SIG-M5 treated with dmso at 0.1 percent for 504 hours (cell line): ENCODE measurements at regions not wholly inside any gene's neighbourhood (a gene's known extent, or its start where the extent isn't known, plus 50 kb on each side); places are given as distances from the start of the nearest gene placed in this dataset.
"Not testable (repeated sequence)": the region's sequence is repeated elsewhere in the genome, so short reads cannot be mapped to it uniquely, and the experiment has no call there.

Source experiments
- DNase-seq: peaks from one replicate; lab custom pipeline; 2025; ENCODE audit not compliant: unreplicated experiment; lab: John Stamatoyannopoulos, UW

DNA sequence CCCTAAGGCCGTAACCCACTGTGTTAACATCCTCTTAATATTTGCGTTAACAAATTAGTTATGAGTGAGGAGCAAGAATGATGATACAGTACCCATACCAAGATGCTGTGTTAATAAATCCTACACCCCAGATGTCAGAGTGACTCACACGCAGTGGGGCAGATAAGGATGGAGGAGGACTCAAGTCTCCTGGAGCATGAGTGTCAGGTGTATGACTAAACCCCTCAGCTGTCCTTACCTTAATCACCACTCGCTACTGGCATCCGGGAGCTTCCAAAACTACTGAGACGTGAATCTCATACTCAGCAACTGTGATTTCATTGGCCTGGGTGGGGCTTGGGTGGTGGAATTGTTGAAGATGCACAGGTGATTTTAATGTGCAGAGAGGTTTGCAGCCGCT, 131.3 kb upstream of the MTHFD1L start:
- no peak for DNase-seq

DNA sequence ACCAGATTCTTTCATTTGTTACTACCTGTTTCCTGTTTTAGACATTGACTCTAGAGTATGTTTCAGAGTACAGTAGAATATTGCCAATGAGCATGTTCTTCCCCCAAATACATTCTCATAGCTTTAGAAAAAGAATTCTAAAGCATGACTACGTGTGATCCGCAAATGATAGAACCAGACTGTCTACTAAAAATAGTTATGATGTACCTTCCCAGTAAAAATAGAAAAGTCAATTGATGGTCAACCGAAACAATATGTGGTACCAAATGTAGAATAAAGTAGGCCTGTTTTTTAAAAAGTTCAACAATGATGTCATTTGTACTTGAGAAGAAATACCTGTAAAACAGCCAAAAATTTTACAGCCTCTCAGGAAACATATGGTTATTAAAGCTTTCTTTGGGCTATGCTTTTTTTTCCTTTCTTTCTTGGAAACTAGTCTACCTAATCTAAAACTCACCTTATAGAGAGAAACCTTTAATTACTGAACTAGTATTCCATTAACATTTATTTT, 130.1 kb upstream of the MTHFD1L start:
- no peak for DNase-seq

DNA sequence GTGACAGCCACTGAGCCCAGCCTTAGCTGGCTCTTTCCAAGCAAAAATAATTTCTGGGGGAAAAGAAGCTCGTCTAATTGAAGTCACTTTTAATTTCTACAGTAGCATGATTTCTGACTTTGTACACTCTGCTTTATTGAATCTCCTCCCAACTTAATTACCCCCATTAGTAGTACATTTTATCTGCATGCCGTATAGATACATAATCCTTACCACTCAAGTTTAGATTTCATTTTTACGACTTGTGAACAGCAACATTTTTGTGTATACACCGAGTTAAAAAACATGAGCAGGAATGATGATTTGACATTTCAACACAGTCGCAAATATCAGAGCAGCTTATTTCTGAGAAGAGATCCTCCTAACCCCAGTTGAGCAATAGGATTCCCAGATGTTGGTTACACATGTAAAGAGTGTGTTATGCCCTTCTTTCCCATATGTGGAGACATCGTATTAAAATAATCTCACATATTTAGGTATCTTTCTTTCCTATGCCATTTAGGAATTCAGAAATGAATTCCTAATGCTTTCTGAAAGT, 127.3 kb upstream of the MTHFD1L start:
- no peak for DNase-seq

DNA sequence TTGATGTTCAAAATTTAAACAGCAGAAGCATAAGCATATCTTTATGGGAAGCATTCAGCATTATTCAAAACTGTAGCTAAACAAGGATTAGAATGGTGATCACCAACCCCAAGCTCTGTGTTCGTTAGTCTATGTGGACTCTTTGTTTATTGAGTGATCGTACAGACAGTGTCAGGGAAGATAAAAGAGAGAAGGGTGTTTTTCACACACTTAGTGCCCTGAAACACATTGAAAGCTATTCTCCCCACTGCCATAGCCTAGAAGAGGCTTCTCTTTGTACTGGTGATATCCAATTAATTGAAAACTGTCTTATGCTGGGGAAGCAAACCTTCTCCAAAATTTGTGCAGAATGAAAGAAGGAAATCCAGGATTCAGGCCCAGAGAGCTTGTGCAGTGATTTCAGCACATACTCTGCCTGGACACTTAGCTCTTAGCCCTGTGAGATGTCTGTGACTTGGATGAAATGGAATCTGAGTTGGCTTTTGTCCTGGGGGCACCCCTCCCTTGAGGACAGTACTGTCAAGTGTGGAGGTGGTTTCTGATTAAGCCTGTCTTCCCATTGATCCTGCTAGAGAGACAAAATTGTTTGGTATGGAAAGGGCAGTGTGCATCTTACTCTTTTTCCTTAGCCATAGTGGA, 125.7 kb upstream of the MTHFD1L start:
- no peak for DNase-seq

DNA sequence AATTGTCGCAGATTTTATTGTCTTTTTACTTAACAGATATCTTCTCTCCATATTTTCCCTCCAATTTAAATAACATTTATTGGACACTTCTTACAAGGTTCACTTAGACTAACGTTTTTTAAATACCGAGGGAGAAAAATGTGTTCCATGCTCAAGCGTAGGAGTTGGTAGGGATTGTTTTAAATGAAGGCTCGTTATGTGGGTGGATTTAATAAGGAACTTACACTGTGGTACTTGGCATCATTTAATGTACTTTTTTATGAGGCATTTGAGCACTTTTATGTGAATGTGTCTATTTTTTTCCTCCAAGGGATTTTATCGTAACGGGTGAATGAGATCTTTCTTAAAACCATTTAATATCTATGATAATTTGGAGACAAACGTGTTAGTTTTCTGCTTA, 125.0 kb upstream of the MTHFD1L start:
- no peak for DNase-seq

DNA sequence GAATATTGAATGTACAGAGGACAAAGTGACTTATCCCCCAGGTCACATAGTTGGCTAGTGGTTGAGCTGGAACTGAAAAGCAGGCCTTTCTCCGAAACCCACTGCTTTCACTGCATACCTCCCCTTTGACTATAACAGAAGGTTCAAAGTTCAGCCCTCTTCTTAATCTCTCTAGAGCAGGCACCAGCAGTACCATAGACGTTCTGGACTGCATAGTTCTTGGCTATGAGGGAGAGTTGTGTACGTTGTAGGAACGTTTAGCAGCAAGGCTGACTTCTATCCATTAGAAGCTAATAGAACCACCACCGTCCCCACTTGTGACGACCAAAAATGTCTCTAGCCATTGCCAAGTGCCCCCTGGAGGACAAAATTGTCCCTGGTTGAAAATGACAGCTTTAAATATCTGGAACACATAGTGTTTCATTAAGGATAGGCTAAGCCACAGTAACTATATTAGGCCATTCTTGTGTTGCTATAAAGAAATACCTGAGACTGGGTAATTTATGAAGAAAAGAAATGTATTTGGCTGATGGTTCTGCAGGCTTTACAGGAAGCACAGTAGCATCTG, 123.8 kb upstream of the MTHFD1L start:
- DNase-seq = peak; percentile 10

DNA sequence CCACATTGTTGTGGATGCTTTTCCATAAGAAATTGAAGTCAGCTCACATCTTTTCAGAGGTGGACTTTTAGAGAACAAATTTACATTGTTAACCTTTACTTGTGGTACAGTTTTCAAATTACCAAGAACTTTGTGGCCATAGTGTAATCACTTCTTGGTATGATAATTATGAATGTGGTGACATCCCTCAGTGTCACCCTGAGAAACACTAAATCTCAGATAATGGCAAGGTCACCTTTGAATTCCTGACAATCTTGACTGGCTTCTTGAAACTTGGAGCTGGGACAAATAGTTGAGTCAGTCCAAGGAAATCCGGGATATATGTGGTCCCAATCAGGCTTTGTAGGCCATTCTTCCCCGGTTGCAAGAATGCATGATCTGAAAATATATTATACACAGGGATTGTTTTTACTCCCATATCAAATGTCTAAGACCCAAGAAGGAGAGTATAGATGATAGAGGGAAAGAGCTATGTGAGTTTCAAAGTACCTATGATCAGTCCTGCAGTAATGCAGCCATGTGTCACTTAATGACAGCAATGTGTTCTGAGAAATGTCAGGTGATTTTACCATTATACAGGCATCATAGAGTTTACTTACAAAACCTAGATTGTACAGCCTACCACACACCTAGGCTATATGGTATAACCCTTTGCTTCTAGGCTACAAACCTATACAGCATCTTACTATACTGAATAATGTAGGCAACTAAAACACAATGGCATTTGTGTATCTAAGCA, 120.8 kb upstream of the MTHFD1L start:
- no peak for DNase-seq

DNA sequence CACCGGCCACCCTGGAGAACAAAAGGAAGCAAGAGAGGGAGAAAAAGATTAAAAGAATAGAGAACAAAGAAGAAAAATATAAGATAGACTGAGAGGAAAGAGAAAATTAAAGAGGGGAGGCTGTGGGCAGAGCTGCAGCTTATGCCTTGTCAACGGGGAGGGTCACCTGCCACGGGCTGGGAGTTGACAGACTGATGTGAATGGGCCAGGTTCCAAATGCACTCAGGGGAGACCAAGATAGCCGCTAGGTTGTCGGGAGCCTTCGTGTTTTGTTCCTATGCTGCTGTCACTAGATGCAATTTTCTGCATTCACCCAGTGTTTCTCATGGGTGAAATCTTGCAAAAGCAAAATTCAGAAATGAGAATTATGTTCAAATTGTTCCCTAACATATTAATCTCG, 119.6 kb upstream of the MTHFD1L start:
- DNase-seq = no peak

DNA sequence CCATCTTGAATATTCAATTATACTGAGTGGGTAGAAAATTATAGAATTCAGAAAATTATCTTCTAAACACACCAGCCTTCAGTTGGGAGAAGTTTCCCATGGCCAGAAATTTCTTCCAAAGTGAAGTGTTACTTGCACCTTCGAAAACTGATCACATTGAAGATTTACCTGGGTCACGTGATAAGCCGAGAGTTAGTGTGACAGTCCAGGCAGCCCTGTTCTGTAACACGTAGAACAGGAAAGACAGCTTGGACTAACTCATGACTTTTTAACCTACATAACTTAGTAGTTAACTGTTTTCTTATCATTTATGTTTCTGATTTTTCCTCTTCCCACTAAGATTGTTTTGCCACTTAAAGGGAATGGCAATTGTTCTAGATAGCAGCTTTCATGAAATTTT, 118.3 kb upstream of the MTHFD1L start:
- no peak for DNase-seq

DNA sequence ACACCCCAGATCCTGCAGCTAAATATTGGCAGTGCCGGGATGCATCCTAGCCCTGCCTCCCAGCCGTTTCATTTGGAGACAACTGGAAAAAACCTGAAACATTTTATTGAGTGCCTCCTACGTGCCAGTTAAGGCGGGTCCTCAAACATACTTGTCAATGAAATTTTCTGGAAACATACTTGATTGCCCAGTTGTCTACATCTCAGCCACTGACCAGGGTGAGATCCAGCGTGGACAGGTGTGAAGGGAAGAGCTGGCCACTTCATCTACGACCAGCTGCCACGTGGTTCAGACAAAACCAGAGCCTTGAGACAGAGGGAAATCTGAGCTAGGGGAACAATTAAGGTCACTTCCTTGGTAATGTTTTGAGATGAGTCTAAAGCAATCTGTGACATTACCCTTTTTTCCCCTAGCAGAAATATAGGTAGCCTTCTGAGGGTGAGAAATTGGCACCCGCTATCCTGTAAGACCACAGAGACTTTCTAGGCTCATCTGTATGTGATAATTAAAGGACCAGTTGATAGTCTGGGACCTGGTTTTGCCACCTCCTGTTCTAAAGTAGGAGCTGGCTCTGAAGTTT, 116.3 kb upstream of the MTHFD1L start:
- DNase-seq = no peak

DNA sequence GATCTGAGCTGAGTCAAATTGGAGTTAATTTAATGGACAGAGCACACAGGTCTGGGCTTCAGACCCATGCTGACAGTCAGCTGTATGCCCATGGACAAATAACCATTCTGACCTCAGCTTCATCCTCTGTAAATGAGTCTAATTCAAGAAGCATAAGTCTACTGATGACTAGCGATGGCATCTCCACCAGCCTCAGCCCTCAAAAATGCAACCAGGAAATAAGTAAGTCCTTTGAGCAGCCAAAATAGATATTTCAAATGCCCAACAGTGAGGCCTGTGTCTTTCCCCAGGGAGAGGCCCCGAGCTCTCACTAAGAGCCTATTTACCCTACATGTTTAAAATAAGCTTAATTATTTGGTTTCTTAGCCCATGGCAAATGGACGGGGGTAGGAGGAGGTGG, 114.2 kb upstream of the MTHFD1L start:
- DNase-seq = no peak

DNA sequence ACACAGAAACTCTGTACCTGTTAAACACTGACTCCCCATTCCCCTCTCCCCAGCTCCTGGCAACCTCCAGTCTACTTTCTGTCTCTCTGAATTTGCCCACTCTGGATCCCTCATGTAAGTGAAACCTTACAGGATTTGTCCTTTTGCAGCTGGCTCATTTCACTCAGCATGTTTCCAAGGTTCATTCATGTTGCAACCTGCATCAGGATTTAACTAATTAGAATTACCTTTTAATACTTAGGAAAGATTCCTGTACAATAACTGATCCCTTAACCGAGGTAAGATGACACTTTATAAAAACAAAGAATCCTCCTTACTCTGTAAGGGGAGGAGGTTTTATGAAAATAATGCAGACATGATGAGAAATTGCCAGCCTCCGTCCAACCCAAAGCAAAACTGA, 113.1 kb upstream of the MTHFD1L start:
- no peak for DNase-seq

DNA sequence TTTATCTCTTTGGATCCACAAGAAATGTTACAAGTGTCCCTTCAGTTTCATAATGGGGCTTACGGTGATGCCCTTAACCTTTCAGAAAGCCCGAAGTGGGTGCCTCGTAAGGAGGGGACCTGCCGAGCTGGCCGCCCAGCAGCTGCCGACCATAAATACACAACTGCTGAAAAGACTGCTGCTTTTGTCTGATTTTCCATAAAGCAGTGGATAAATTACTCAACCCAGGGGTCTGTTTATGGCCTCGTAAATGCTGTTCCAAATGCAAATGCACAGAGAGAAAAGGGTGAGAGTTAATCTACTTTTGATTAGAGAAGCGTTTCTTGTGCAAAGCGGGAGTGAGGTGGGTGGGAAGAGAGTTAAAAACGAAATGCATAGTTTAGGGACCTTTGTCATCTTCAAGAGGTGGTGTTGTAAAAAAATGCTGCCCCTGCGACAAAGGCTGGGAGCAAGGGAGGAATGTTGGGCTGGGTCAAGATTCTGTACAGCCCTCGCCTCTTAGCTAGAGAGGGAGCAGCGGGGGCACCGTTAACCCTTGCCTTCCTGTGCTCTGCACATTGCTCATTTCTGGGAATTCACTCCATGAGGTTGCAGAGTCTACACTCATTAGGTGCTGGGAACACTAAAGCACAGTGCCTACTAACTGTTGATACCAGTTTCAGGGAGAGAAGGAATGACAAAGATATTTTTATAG, 112.0 kb upstream of the MTHFD1L start:
- DNase-seq = no peak

DNA sequence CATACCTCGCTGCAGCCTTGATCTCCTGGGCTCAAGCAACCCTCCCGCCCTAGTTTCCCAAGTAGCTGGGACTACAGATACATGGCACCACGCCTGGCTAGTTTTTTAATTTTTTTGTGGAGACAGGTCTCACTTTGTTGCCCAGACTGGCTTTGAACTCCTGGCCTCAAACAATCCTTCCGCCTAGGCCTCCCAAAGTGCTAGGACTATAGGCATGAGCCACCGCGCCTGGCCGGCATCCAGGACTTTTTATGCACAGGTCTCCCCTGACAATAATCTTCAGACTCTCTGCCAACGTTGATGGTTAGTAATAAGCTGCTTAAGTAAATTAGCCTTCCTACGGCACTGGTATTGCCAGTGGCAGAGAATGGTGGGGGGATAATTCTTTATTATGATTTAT, 110.5 kb upstream of the MTHFD1L start:
- DNase-seq = no peak

DNA sequence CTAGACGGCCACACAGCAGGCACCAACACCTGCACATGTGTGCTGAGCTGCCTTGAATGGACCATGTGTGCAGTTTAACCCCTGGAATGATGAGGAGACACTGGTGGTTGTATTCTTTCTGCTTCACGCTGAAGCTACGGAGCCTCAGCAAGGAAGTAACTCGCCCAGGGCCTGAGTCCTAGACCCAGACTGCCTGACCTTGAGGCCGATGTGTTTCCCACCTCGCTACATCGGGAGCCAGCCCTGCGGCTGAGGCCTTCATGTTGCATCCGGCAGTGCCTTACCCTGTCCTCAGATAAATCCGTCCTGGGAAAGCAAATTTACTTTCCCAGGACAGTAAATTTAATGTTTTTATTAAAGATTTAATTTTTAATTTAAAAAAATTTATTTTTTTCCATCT, 110.0 kb upstream of the MTHFD1L start:
- DNase-seq = no peak

DNA sequence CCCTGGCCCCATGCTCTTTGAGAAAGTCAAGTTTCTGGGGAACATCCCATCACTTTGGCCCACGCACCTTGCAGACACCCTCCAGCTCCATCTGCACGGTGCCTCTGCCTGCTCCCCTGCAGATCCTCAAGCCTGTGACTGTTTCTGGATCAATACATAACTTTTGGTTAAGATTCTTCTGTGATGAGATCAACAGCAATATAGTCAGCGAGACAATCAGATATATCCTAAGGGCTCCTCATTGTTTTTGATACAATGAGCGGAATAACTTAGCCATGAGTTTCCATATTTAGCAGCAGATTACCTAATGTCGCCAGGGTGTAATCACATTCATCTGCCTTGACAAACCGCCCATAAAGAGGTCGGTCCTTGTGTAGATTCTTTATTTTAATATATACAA, 109.3 kb upstream of the MTHFD1L start:
- no peak for DNase-seq

DNA sequence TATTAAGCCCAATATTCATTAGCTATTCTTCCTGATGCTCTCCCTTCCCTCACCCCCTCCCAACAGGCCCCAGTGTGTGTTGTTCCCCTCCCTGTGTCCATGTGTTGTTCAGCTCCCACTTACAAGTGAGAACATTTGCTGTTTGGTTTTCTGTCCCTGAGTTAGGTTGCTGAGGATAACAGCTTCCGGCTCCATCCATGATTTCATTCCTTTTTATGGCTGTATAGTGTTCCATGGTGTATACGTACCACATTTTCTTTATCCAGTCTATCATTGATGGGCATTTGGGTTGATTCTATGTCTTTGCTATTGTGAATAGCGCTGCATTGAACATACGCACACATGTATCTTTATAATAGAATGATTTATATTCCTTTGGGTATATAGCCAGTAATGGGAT, 107.7 kb upstream of the MTHFD1L start:
- DNase-seq = not testable (repeated sequence)

DNA sequence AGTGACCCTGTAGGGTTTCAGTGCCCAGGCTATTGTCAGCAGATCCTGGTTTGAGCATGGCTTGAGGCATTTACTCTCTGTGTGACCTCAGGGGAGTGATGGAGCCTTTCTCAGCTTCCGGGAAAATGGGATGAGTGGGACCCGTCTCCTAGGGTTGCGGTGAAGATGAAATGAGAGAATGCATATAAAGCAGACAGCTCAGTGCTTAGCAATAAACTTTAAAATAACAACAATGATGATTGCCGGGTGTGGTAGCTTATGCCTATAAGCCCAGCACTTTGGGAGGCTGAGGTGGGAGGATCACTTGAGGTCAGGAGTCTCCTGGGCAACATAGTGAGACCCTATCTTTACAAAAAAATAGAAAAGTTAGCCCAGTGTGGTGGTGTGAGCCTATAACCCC, 106.0 kb upstream of the MTHFD1L start:
- no peak for DNase-seq

DNA sequence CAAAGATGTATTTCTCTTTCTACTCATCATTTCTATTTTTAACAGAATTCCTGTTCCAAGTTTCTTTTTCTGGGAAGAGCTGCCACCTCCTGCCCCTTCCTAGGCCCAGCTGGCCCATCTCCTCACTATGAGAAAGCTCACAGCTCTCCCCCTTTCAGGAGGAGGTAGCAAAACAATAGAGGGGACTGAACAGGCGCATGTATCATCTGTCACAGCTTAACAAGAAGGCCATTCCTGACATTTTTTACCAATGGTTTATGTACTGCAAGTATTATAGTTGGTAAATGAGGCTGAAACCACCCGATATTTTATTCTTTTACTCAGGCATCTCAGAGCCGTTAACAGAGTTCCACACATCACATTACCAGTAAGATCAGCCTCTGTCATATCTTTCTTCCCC, 103.7 kb upstream of the MTHFD1L start:
- DNase-seq = no peak

DNA sequence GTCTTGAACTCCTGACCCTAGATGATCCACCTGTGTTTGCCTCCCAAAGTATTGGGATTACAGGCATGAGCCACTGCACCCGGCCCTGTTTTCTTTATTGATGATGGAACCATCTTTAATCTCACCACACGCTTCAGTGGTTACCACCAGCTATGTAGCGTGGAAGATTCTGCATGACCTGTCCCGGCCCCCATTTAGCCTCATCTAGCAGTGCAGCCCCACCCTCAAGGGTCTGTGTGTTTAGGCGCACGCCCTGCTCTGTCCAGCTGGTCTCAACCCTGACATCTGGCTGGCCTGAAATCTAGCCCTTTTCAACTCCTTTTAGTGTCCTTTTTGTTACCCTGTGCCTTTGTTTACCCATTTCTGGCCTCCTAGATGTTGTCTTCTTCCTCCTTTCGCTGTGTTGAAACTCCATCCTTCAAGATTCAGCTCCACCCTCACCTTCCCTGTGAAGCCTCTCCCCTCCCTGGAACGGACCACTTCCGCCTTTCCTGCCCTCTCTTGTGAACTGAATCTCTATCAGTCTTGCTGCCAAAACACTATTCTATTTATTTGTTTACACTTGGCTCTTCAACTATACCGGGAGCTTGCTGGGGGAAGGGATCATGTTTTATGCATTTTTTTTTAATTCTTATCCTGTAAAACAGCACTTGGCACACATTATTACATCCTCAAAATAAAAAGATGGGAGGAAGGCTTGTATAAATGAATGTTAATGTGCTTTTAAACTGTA, 101.0 kb upstream of the MTHFD1L start:
- no peak for DNase-seq
